Lower leg skin (tissue), 3 donors: ENCODE measurements at regions not wholly inside any gene's neighbourhood (a gene's known extent, or its start where the extent isn't known, plus 50 kb on each side); places are given as distances from the start of the nearest gene placed in this dataset.

Source experiments
- CTCF ChIP-seq, 3 donors: fragments of 450-650 bp; IDR thresholded peaks; one replicate each; pipeline ENCODE4 v1.5.1; 2016; ENCODE audit warnings: antibody characterized with exemption in 3 of 3, mild to moderate bottlenecking in 3 of 3, moderate library complexity in 2 of 3
- POLR2A ChIP-seq, 2 donors: fragments of 450-650 bp; IDR thresholded peaks; one replicate each; pipeline ENCODE4 v1.6.1; 2016 to 2017; ENCODE audit warnings: antibody characterized with exemption in 2 of 2, mild to moderate bottlenecking in 1 of 2, moderate library complexity in 1 of 2

- TF ChIP-seq POLR2A (IDR thresholded peaks at IDR 0.05): no peak
- TF ChIP-seq CTCF (IDR thresholded peaks at IDR 0.05): no peak
Observed at GRCh38 chr4:82282875-82283274, 90.9 kb downstream of the HNRNPD start.
